NB4 (cell line): ENCODE measurements at regions not wholly inside any gene's neighbourhood (a gene's known extent, or its start where the extent isn't known, plus 50 kb on each side); places are given as distances from the start of the nearest gene placed in this dataset.

Experiments
- DNase-seq: peaks from one replicate; pipeline ENCODE4 v3.0.0; 2010; ENCODE audit warnings: low read depth
- H3K4me3 ChIP-seq: one replicate; pipeline ENCODE4 v1.5.1; 2011; ENCODE audit warnings: mild to moderate bottlenecking, low read depth, low read length, moderate library complexity
- CTCF ChIP-seq: IDR thresholded peaks from one replicate; pipeline ENCODE4 v1.5.1; 2012; ENCODE audit warnings: low read depth, low read length
- MAX ChIP-seq: IDR thresholded peaks from 2 replicates; pipeline ENCODE4 v1.6.1; 2011; ENCODE audit warnings: low read depth, low read length
- MYC ChIP-seq: IDR thresholded peaks from 2 replicates; pipeline ENCODE4 v1.6.1; 2011; ENCODE audit warnings: low read depth, low read length
- POLR2A ChIP-seq: IDR thresholded peaks from 2 replicates; pipeline ENCODE4 v1.6.1; 2011; ENCODE audit warnings: mild to moderate bottlenecking; ENCODE audit not compliant: insufficient read length; ENCODE audit errors: extremely low read depth

GRCh38 chr13:79679334-79679733 is 198.4 kb downstream of the NDFIP2 start:
- TF ChIP-seq CTCF, result peak; percentile 92
- TF ChIP-seq POLR2A, result no peak
- peak; percentile 73 for DNase-seq

GRCh38 chr13:79678100-79678499 is 197.1 kb downstream of the NDFIP2 start:
- DNase-seq, result no peak
- no peak overlapping the region for H3K4me3 ChIP-seq
- TF ChIP-seq POLR2A (no peak), MYC (no peak), MAX (no peak), CTCF (no peak)

More at GRCh38 chr13:79679334-79679733, 198.4 kb downstream of the NDFIP2 start:
- H3K4me3 ChIP-seq, result no peak overlapping the region

- no peak overlapping the region for H3K4me3 ChIP-seq
- DNase-seq, result no peak
- TF ChIP-seq POLR2A (no peak), MYC (no peak), MAX (no peak), CTCF (no peak)
Observed at GRCh38 chr13:79675931-79676660, 195.1 kb downstream of the NDFIP2 start.

- no peak for TF ChIP-seq MAX
- TF ChIP-seq MYC, result no peak
- TF ChIP-seq CTCF, result no peak
- no peak for DNase-seq
- H3K4me3 ChIP-seq, result no peak overlapping the region
Observed at GRCh38 chr13:79674765-79675515, 194.0 kb downstream of the NDFIP2 start.

GRCh38 chr13:79673993-79674377 is 193.0 kb downstream of the NDFIP2 start:
- no peak for DNase-seq
- H3K4me3 ChIP-seq, result no peak overlapping the region
- TF ChIP-seq CTCF (no peak), POLR2A (no peak), MYC (no peak), MAX (no peak)
